GM23338 (cell line): ENCODE measurements at regions not wholly inside any gene's neighbourhood (a gene's known extent, or its start where the extent isn't known, plus 50 kb on each side); places are given as distances from the start of the nearest gene placed in this dataset.

Source experiments
- CREB1 ChIP-seq: fragments of 250-450 bp; sonication (Bioruptor Pico); IDR thresholded peaks from 2 replicates; pipeline ENCODE4 v1.5.0; 2020; ENCODE audit warnings: low read depth, mild to moderate bottlenecking, moderate library complexity
- CTCF ChIP-seq, 2 experiments: fragments of 200-600 bp in 1 of 2; sonication (generic) in 1 of 2; conservative IDR thresholded peaks; 2 replicates each; pipeline versions ENCODE4 v1.5.1 to v1.6.1; 2016 to 2017; ENCODE audit warnings: antibody characterized with exemption in 2 of 2, low read depth in 2 of 2, mild to moderate bottlenecking in 2 of 2, moderate library complexity in 1 of 2
- EZH2 ChIP-seq: fragments of 200-600 bp; sonication (generic); IDR thresholded peaks from one replicate; pipeline ENCODE4 v1.8.0; 2017; ENCODE audit warnings: antibody characterized with exemption, mild to moderate bottlenecking, low read depth; ENCODE audit not compliant: unreplicated experiment
- EZH2phosphoT487 ChIP-seq: fragments of 200-600 bp; sonication (generic); IDR thresholded peaks from one replicate; pipeline ENCODE4 v1.8.1; 2018; ENCODE audit warnings: antibody characterized with exemption; ENCODE audit not compliant: unreplicated experiment
- NANOG ChIP-seq: IDR thresholded peaks from 2 replicates; pipeline ENCODE4 v1.6.1; 2016; ENCODE audit warnings: antibody characterized with exemption, borderline replicate concordance
- POLR2AphosphoS5 ChIP-seq: IDR thresholded peaks from 2 replicates; pipeline ENCODE4 v1.6.1; 2016; ENCODE audit warnings: antibody characterized with exemption, low read depth
- REST ChIP-seq: IDR thresholded peaks from one replicate; pipeline ENCODE4 v1.6.1; 2018; ENCODE audit warnings: antibody characterized with exemption; ENCODE audit not compliant: unreplicated experiment
- STAT1 ChIP-seq: IDR thresholded peaks from one replicate; pipeline ENCODE4 v1.6.1; 2016; ENCODE audit warnings: antibody characterized with exemption; ENCODE audit not compliant: unreplicated experiment
- ZNF114 ChIP-seq: fragments of 250-450 bp; sonication (Bioruptor Pico); IDR thresholded peaks from 2 replicates; pipeline ENCODE4 v1.5.0; 2020; ENCODE audit warnings: mild to moderate bottlenecking, moderate library complexity

- TF ChIP-seq POLR2AphosphoS5 (no peak), CTCF (conservative IDR thresholded peaks at IDR 0.05; ENCODE audit: low read depth in 2 of 2) (no peak), REST (no peak), STAT1 (no peak), EZH2 (no peak), EZH2phosphoT487 (no peak), CREB1 (CRISPR knock-in tag) (no peak), NANOG (no peak), ZNF114 (no peak)
Measured at GRCh38 chr12:102673606-102674005, 193.2 kb upstream of the IGF1 start.
